ENCODE measurements at regions not wholly inside any gene's neighbourhood (a gene's known extent, or its start where the extent isn't known, plus 50 kb on each side); places are given as distances from the start of the nearest gene placed in this dataset.
"Not testable (repeated sequence)": the region's sequence is repeated elsewhere in the genome, so short reads cannot be mapped to it uniquely, and the experiment has no call there.

DNA sequence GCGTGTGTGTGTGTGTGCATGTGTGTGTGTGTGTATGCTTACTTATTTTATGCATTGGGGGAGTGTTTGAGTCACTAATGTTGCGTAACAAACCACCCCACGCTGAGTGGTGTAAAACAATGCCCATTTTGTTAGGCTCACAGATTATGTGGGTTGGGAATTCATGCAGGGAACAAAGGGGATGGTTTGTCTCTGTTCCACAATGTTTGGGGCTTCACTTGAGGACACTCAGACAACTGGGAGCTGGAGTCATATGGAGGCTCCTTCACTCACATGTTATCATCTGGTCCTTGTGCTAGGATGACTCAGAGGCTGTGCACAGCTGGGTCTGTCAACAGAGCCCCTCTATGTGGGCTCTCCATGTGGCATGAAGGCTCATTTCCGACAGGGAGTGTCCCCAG is 51.3 kb upstream of the LARGE1 start:
- DNase-seq: peak in 5 of 10 donors; percentile 6 to 69 (median 30)
- intact Hi-C loops (cut with DNase I): no loop called here

GRCh38 chr22:33975841-33976240 is 55.6 kb upstream of the LARGE1 start:
- intact Hi-C loops (cut with DNase I): no loop called here
- DNase-seq: no peak

- intact Hi-C loops (cut with DNase I): no loop called here
- DNase-seq: no peak
These were observed 63.3 kb upstream of the LARGE1 start for GRCh38 chr22:33983558-33983957.

DNA sequence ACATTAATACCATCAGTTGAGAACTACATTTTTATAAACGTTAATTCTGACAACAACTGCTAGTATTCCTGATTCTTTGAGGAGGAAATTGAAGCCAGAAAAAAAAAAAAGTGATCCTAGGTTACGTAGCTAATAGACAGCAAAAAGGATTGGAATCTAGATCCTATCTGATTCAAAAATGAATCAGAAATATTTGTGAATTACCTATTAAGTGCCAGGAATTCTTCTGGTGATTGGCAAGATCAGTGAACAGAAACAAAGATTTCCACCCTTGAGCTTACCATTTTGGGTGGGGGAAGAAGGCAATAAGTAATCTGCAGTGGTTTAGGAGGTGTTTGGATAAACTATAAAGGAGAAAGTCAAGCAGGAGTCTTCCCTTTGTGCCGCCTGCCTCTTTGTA is 63.9 kb upstream of the LARGE1 start:
- intact Hi-C loops (cut with DNase I): no loop called here

DNA sequence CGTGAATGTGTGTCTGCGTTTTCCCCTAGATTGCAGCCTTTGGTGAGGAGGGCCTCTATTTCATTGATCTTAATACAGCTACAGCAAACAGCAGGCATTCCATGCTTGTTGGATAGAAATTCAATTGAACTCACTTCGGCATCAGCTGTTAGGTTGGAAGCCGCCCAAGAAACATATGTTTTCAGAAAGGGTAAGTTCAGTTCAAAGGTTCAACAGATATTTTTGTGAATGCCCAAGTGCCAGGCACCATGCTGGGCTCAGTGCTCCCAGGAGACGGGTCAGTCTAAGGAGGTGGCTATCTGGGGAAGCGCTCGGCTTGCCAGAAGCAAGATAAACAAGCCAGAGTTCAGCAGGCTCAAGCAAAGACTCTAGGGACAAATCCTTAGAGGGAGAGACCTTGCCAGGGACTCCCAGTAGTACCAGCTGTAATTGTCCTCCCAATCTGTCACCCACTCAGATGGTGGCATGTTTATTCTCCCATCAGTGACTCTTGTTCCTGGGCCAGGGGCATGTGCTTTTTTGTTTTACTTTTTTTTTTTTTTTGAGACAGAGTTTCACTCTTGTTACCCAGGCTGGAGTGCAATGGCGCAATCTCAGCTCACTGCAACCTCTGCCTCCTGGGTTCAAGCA is 64.5 kb upstream of the LARGE1 start:
- DNase-seq: no peak
- intact Hi-C loops (cut with DNase I): no loop called here

More for the DNA sequence above, 63.9 kb upstream of the LARGE1 start:
- DNase-seq: no peak

- no peak for DNase-seq
- intact Hi-C loops (cut with DNase I): no loop called here
These were observed 65.2 kb upstream of the LARGE1 start for GRCh38 chr22:33985506-33985905.

DNA sequence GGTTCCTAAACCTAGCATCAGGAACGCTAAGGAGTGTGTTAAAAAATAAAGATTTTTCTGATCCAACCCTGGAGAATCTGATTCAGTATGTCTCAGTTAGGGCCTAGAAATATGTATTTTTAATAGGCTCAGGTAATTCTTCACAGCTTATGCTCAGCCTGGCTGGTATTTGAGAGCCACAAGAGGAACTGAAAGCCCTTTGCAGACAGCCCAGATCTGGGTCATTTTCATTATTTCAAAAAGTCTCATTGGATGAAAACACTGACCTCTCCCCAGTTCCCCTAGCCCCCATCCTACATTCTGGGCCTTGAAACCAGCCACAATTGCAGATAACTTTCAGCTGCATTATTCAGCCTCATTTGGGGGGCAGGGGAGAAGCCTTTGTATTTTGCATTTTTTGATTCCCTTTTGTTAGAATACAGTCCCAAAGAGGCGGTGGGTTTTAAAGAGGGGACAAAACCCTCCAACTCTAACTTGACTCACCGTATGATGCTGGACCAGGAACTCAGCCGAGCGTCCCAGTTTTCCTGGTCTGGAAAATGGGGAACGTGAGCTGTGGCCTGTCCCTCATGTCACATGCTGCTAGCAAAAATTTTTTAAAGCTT is 66.0 kb upstream of the LARGE1 start:
- peak in 1 of 10 donors; percentile 24 for DNase-seq
- intact Hi-C loops (cut with DNase I): no loop called here

GRCh38 chr22:33986954-33987353 is 66.7 kb upstream of the LARGE1 start:
- intact Hi-C loops (cut with DNase I): no loop called here
- DNase-seq: no peak

DNA sequence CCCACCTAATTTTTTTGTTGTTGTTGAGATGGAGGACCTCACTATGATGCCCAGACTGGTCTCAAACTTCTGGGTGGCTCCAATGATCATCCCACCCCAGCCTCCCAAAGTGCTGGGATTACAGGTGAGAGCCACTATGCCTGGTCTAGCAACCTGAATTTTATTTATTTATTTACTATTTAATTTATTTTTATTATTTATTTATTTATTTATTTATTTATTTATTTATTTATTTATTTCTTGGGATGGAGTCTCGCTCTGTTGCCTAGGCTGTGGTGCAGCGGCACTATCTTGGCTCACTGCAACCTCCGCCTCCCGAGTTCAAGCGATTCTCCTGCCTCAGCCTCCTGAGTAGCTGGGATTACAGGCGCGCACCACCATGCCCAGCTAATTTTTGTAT is 69.0 kb upstream of the LARGE1 start:
- DNase-seq; intact Hi-C loops (cut with DNase I): not testable (repeated sequence)

GRCh38 chr22:33991620-33992019 is 71.3 kb upstream of the LARGE1 start:
- DNase-seq: no peak
- intact Hi-C loops (cut with DNase I): no loop called here

- DNase-seq: no peak
- intact Hi-C loops (cut with DNase I): no loop called here
These were observed 76.5 kb upstream of the LARGE1 start for GRCh38 chr22:33996824-33997223.

GRCh38 chr22:34000879-34001526 is 80.7 kb upstream of the LARGE1 start:
- DNase-seq: no peak
- intact Hi-C loops (cut with DNase I): no loop called here

DNA sequence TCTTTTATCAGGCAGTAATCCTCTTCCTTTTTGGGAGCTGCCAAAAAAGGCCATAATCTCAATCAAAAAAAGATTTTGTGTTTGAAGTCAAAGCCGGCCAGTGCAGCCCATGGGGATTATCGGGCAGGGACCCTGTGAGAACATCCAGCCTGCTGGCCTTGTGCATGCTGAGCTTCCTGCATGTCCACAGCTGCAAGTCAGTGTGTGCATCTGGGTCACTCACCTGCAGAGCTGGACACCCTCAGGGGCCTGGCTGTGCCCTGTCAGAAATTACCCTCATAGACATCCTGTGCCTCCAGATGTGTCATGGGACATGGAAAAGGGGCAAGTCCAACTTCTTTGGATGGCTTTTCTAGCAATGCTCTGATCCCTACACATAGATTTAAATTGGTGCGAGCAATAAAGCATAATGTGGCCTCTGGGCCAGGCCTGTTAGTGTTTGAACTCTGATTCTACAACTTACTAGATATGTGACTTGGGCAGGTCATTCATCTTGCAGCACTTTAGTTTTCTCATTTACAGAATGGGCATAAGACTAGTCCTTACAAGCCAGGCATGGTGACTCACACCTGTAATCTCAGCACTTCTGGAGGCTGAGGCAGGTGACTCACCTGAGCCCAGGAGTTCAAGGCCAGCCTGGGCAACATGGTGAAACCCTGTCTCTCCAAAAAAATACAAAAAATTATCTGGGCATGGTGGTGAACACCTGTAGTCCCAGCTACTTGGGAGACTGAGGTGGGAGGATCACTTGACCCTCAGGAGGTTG is 81.6 kb upstream of the LARGE1 start:
- DNase-seq: no peak
- intact Hi-C loops (cut with DNase I): no loop called here

GRCh38 chr22:34004058-34004457 is 83.8 kb upstream of the LARGE1 start:
- intact Hi-C loops (cut with DNase I): no loop called here

GRCh38 chr22:34010259-34010658 is 90.0 kb upstream of the LARGE1 start:
- intact Hi-C loops (cut with DNase I): no loop called here

More at GRCh38 chr22:34004058-34004457, 83.8 kb upstream of the LARGE1 start:
- no peak for DNase-seq

DNA sequence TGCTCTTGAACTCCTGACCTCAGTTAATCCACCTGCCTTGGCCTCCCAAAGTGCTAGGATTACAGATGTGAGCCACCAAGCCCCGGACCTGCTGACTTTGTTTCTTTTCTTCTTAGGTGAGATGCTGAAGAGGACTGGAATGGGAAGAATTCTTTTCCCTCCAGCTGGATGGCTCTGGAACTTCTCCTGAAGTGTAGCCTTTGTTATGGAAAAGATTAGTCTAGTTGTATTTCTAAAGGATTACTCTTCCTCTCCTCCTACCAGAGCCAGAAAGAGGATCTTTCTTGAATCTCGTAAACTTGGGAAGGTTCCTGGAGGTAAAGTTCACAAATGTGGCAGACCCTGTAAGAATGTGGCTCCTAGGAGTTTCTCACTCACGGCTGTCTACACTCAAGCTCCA is 95.4 kb upstream of the LARGE1 start:
- DNase-seq: no peak
- intact Hi-C loops (cut with DNase I): no loop called here

More at GRCh38 chr22:34010259-34010658, 90.0 kb upstream of the LARGE1 start:
- DNase-seq: no peak

DNA sequence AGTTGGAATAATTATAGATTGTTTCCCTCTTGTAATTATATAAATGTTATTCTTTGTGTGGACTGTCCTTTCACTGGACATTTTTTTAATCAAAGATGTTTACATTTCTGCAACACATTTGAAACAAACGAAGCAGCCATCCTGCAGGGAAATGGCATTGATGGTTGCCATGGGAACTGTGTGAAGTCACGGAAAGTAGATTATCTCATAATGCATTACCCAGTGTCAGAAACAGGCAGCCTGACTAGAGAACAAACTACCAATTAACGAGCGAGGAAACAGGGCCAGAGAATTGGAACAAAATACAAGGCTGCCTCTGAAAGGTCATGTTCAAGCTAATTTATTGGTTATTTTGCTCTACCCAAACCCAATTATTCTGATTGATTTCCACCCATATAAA is 96.9 kb upstream of the LARGE1 start:
- intact Hi-C loops (cut with DNase I): no loop called here
- no peak for DNase-seq

DNA sequence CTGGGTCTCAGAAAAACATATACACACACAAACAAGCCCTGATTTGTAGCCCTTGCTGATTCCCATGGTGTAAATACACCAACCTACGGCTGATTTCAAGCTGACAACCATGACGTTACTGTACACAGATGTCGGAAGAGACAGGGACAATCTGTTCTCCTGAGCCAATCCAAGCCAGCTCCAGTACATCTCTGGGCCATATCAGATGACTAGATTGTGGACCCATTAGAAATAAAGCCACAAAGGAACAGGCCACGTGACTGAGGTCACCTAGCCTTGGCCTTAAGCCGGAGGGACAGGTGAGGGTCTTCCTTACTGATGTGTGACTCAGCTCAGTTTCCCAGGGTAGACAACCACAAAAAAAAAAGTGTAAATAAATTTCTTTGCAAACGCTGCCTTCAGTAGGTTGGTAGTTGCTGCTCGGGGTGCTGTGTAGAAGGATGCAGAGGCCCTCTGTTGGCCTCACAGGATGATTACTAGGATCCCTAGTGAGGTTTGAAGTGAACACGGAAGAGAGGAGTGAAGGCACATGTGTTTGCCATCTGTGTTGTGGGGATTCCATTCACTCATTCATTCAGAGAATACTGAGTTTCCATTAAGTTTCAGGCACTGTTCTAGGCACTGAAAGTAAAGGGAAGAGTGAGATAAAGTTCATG is 99.0 kb upstream of the LARGE1 start:
- DNase-seq: no peak
- intact Hi-C loops (cut with DNase I): no loop called here

DNA sequence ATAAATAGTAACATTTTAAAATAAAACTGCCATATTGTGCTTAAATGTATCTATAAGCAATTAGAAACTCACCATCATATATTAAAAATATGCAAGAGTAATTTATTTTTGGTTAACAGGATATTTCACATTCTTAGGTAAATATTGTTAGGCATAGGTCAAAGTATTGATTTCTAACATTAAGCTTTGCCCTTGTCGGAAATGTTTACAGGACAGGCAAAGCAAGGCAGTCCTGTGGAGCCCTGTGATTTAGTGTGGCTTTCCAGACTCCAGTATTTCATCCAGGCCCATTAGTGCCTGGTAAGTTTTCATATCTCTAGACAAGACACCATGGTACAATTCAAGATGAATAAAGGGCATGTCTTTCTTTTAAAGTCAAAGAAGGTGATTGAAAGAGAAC is 114.9 kb upstream of the LARGE1 start:
- no peak for DNase-seq
- intact Hi-C loops (cut with DNase I): no loop called here

GRCh38 chr22:34036931-34037330 is 116.7 kb upstream of the LARGE1 start:
- DNase-seq: no peak
- intact Hi-C loops (cut with DNase I): no loop called here
